IMR-90 (cell line): ENCODE measurements at regions not wholly inside any gene's neighbourhood (a gene's known extent, or its start where the extent isn't known, plus 50 kb on each side); places are given as distances from the start of the nearest gene placed in this dataset.

Experiments
- ATAC-seq: fragments of 200-7000 bp; cut with Tn5 transposase; 2 replicates; pipeline ENCODE4 v1.9.1; 2020; ENCODE audit warnings: low read depth, mild to moderate bottlenecking, moderate library complexity
- BruUV-seq: library from RNA; stranded (reverse); fragments of 400-500 nt; replicated peaks from 2 replicates; lab custom pipeline; 2021; lab: Mats Ljungman, UMichigan
- CTCF ChIA-PET: fragments of 300-600 bp; formaldehyde crosslinking; extraction: SDS; loops from one replicate; lab custom pipeline; 2021; ENCODE audit warnings: antibody characterized with exemption; lab: Yijun Ruan, JAX
- POLR2A ChIA-PET: fragments of 300-600 bp; sonication (Branson Sonifier 250); formaldehyde crosslinking; loops from one replicate; lab custom pipeline; 2022; ENCODE audit warnings: antibody characterized with exemption; ENCODE audit not compliant: unreplicated experiment; lab: Charles Lee
- DNase-seq: peaks from one replicate; pipeline ENCODE4 v3.0.0; 2013
- H2AFZ ChIP-seq: replicated peaks from 2 replicates; pipeline ENCODE3; 2013; ENCODE audit warnings: low read length, mild to moderate bottlenecking; ENCODE audit not compliant: poor library complexity
- H2AK5ac ChIP-seq: 2 replicates; pipeline ENCODE4 v1.6.1; 2013; ENCODE audit warnings: low read depth, low read length, inconsistent platforms
- H2AK9ac ChIP-seq: replicated peaks from 2 replicates; pipeline ENCODE3; 2013; ENCODE audit warnings: mild to moderate bottlenecking, low read depth, low read length, moderate library complexity; ENCODE audit not compliant: poor library complexity
- H2BK120ac ChIP-seq: 2 replicates; pipeline ENCODE4 v1.6.1; 2013; ENCODE audit warnings: low read depth, low read length, inconsistent platforms
- H2BK15ac ChIP-seq: 3 replicates; pipeline ENCODE4 v1.6.1; 2013; ENCODE audit warnings: low read depth, low read length, inconsistent platforms
- H2BK20ac ChIP-seq: 2 replicates; pipeline ENCODE4 v1.6.1; 2013; ENCODE audit warnings: low read depth, mild to moderate bottlenecking, inconsistent platforms, low read length, moderate library complexity
- H2BK5ac ChIP-seq: 2 replicates; pipeline ENCODE4 v1.6.1; 2013; ENCODE audit warnings: mild to moderate bottlenecking, low read depth, low read length, inconsistent platforms; ENCODE audit not compliant: poor library complexity, severe bottlenecking
- H3K14ac ChIP-seq: replicated peaks from 2 replicates; pipeline ENCODE4 v1.6.1; 2013; ENCODE audit warnings: low read depth, low read length, inconsistent platforms
- H3K18ac ChIP-seq: 2 replicates; pipeline ENCODE4 v1.6.1; 2013; ENCODE audit warnings: low read depth, low read length, control low read depth
- H3K23ac ChIP-seq: 2 replicates; pipeline ENCODE4 v1.6.1; 2013; ENCODE audit warnings: low read depth, low read length, inconsistent platforms
- H3K27ac ChIP-seq: 2 replicates; pipeline ENCODE4 v1.5.1; 2013; ENCODE audit warnings: mild to moderate bottlenecking, control low read depth, low read length; ENCODE audit not compliant: insufficient read depth
- H3K27me3 ChIP-seq: 2 replicates; pipeline ENCODE4 v1.6.1; 2013; ENCODE audit warnings: low read length; ENCODE audit not compliant: control insufficient read depth, insufficient read depth
- H3K36me3 ChIP-seq: 2 replicates; pipeline ENCODE4 v1.6.1; 2013; ENCODE audit warnings: low read length, mixed read lengths; ENCODE audit not compliant: control insufficient read depth, insufficient read depth
- H3K4ac ChIP-seq: 2 replicates; pipeline ENCODE4 v1.6.1; 2013; ENCODE audit warnings: low read depth, low read length, inconsistent platforms
- H3K4me1 ChIP-seq: 2 replicates; pipeline ENCODE4 v1.6.1; 2013; ENCODE audit warnings: low read length, mixed read lengths; ENCODE audit not compliant: control insufficient read depth, insufficient read depth
- H3K4me2 ChIP-seq: 2 replicates; pipeline ENCODE4 v1.6.1; 2013; ENCODE audit warnings: low read depth, mild to moderate bottlenecking, control low read depth, low read length, moderate library complexity
- H3K4me3 ChIP-seq: 2 replicates; pipeline ENCODE4 v1.5.1; 2013; ENCODE audit warnings: low read depth, mild to moderate bottlenecking, control low read depth, low read length, moderate library complexity; ENCODE audit not compliant: insufficient read depth
- H3K56ac ChIP-seq: 2 replicates; pipeline ENCODE4 v1.6.1; 2013; ENCODE audit warnings: low read length, inconsistent platforms; ENCODE audit not compliant: insufficient read depth; ENCODE audit errors: extremely low read depth
- H3K79me1 ChIP-seq, 2 experiments: 2 replicates each; pipeline ENCODE4 v1.6.1; 2013; ENCODE audit warnings: low read length in 2 of 2, inconsistent platforms in 1 of 2, low read depth in 1 of 2
- H3K9ac ChIP-seq: 2 replicates; pipeline ENCODE4 v1.6.1; 2013; ENCODE audit warnings: low read depth, low read length, control low read depth
- H3K9me1 ChIP-seq: 2 replicates; pipeline ENCODE4 v1.6.1; 2013; ENCODE audit warnings: low read length, inconsistent platforms; ENCODE audit not compliant: insufficient read depth
- H3K9me3 ChIP-seq: 2 replicates; pipeline ENCODE4 v1.6.1; 2013; ENCODE audit warnings: low read length; ENCODE audit not compliant: control insufficient read depth, insufficient read depth
- H4K20me1 ChIP-seq: 2 replicates; pipeline ENCODE4 v1.6.1; 2013; ENCODE audit warnings: low read length, inconsistent platforms; ENCODE audit not compliant: insufficient read depth
- H4K5ac ChIP-seq: 2 replicates; pipeline ENCODE4 v1.6.1; 2013; ENCODE audit warnings: mild to moderate bottlenecking, low read depth, low read length, control low read depth
- H4K8ac ChIP-seq, 2 experiments: 2 replicates each; pipeline ENCODE4 v1.6.1; 2013; ENCODE audit warnings: low read depth in 2 of 2, low read length in 2 of 2, control low read depth in 1 of 2, inconsistent platforms in 1 of 2
- H4K91ac ChIP-seq: 2 replicates; pipeline ENCODE4 v1.6.1; 2013; ENCODE audit warnings: low read depth, low read length, inconsistent platforms; ENCODE audit not compliant: insufficient read depth
- BHLHE40 ChIP-seq: fragments of 150-350 bp; IDR thresholded peaks from 2 replicates; pipeline ENCODE4 v1.6.1; 2016; ENCODE audit warnings: mild to moderate bottlenecking, low read depth, low read length
- CEBPB ChIP-seq: IDR thresholded peaks from 2 replicates; pipeline ENCODE4 v1.6.1; 2012; ENCODE audit warnings: low read depth, low read length, improper control_type of control experiment
- CHD1 ChIP-seq: IDR thresholded peaks from 2 replicates; pipeline ENCODE4 v1.6.1; 2012; ENCODE audit warnings: low read depth, low read length, improper control_type of control experiment
- MXI1 ChIP-seq: IDR thresholded peaks from 2 replicates; pipeline ENCODE4 v1.6.1; 2012; ENCODE audit warnings: low read depth, mild to moderate bottlenecking, low read length, moderate library complexity, borderline replicate concordance
- NFE2L2 ChIP-seq: fragments of 150-350 bp; IDR thresholded peaks from 2 replicates; pipeline ENCODE4 v1.6.1; 2016; ENCODE audit warnings: low read depth, mild to moderate bottlenecking, low read length
- POLR2A ChIP-seq: IDR thresholded peaks from 2 replicates; pipeline ENCODE4 v1.6.1; 2012; ENCODE audit warnings: mild to moderate bottlenecking, low read depth, low read length
- RFX5 ChIP-seq: IDR thresholded peaks from 2 replicates; pipeline ENCODE4 v1.8.0; 2012; ENCODE audit warnings: low read depth, mild to moderate bottlenecking, low read length, moderate library complexity
- WGBS, 2 experiments: methylation state at CpG; one replicate each; pipeline versions ENCODE4 v1.1.5 to v1.1.7; 2013; ENCODE audit warnings: missing lambda C conversion rate in 2 of 2; ENCODE audit not compliant: insufficient read length in 1 of 2; ENCODE audit errors: extremely low coverage in 2 of 2; 5-methylcytosine and 5-hydroxymethylcytosine counted together
- dilution Hi-C: fragments of 300-500 bp; cut with HindIII; formaldehyde crosslinking; loops from one replicate; pipeline ENCODE4 v1.14.3; 2018; ENCODE audit warnings: low sequenced_read_pairs; ENCODE audit not compliant: unreplicated experiment
- in situ Hi-C: fragments of 300-500 bp; cut with MboI; formaldehyde crosslinking; loops from 3 replicates; pipeline ENCODE4 v1.14.3; 2019; ENCODE audit warnings: low sequenced_read_pairs, inconsistent platforms, mixed read lengths
- intact Hi-C: fragments of 100-400 bp; cut with micrococcal nuclease; formaldehyde crosslinking; loops from 2 replicates; pipeline ENCODE4 v1.10.0; 2022
- TF ChIP-seq, protein P1 (sequence below): conservative IDR thresholded peaks from 2 replicates; pipeline ENCODE4 v1.5.1; 2012; ENCODE audit warnings: mild to moderate bottlenecking, low read depth, low read length, improper control_type of control experiment
- TF ChIP-seq, protein P2 (sequence below): fragments of 150-350 bp; IDR thresholded peaks from 2 replicates; pipeline ENCODE4 v1.6.1; 2017; ENCODE audit warnings: mild to moderate bottlenecking, antibody characterized with exemption, low read length, low read depth

DNA sequence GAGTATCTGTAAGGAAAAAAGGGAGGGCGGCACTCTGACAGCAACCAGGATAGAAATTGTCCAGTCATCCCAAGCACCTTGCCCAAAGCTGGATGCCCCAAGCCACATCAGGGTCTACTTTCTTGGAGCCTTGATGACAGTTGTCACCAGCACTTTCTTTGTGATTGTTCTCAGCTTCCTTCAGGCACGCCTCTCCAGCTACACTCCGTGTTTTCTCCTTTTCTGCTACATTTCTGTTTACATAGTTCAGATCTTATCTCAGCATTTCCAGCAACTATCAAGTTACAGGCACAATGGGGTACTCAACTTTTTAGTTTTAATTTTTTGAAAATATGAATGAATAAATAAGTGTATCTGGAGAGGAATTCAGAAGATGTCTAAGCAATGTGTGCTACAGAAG is 115.3 kb upstream of the CELF4 start:
- no peak overlapping the region for H3K4ac ChIP-seq
- in situ Hi-C loops (loop anchor here (10.0 kb wide), 1 partner anchor 56 kb away; no protein-coding TSS in a partner anchor), dilution Hi-C loops (no loop called here), intact Hi-C loops (no loop called here)
- no peak overlapping the region for H3K27ac ChIP-seq
- WGBS, 2 experiments, result no CpG with 5 or more reads among the region's 3 CpGs
- no peak overlapping the region for H3K14ac ChIP-seq
- H3K9me3 ChIP-seq, result peaks cover 12% of the 10 kb centered on the region
- no peaks in the 10 kb centered on the region for H3K9me1 ChIP-seq
- POLR2A ChIA-PET, result no interaction called here
- no peak overlapping the region for H3K23ac ChIP-seq
- H2BK5ac ChIP-seq, result no peak overlapping the region
- no peak overlapping the region for H3K56ac ChIP-seq
- H4K5ac ChIP-seq, result no peak overlapping the region
- no peak overlapping the region for H2BK15ac ChIP-seq
- H4K91ac ChIP-seq, result no peak overlapping the region
- no peak overlapping the region for H2AK9ac ChIP-seq
- no peaks in the 10 kb centered on the region for H4K20me1 ChIP-seq
- H2BK20ac ChIP-seq, result no peak overlapping the region
- TF ChIP-seq, protein P1, sequence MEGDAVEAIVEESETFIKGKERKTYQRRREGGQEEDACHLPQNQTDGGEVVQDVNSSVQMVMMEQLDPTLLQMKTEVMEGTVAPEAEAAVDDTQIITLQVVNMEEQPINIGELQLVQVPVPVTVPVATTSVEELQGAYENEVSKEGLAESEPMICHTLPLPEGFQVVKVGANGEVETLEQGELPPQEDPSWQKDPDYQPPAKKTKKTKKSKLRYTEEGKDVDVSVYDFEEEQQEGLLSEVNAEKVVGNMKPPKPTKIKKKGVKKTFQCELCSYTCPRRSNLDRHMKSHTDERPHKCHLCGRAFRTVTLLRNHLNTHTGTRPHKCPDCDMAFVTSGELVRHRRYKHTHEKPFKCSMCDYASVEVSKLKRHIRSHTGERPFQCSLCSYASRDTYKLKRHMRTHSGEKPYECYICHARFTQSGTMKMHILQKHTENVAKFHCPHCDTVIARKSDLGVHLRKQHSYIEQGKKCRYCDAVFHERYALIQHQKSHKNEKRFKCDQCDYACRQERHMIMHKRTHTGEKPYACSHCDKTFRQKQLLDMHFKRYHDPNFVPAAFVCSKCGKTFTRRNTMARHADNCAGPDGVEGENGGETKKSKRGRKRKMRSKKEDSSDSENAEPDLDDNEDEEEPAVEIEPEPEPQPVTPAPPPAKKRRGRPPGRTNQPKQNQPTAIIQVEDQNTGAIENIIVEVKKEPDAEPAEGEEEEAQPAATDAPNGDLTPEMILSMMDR, result no peak
- TF ChIP-seq BHLHE40 (no peak), RFX5 (no peak), POLR2A (no peak), CHD1 (no peak), NFE2L2 (no peak), CEBPB (no peak), MXI1 (no peak)
- TF ChIP-seq, protein P2, sequence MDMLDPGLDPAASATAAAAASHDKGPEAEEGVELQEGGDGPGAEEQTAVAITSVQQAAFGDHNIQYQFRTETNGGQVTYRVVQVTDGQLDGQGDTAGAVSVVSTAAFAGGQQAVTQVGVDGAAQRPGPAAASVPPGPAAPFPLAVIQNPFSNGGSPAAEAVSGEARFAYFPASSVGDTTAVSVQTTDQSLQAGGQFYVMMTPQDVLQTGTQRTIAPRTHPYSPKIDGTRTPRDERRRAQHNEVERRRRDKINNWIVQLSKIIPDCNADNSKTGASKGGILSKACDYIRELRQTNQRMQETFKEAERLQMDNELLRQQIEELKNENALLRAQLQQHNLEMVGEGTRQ, result no peak
- H3K36me3 ChIP-seq, result no peaks in the 10 kb centered on the region
- no peaks in the 10 kb centered on the region for H3K27me3 ChIP-seq
- H3K4me2 ChIP-seq, result no peak overlapping the region
- no peak overlapping the region for H2BK120ac ChIP-seq
- CTCF ChIA-PET, result no interaction called here
- H2AK5ac ChIP-seq, result no peak overlapping the region
- H3K18ac ChIP-seq, result no peak overlapping the region
- no peak for DNase-seq
- H4K8ac ChIP-seq, result no peak overlapping the region
- H3K9ac ChIP-seq, result no peak overlapping the region
- no peak overlapping the region for H3K4me3 ChIP-seq
- no peak for ATAC-seq
- no TSS peak for BruUV-seq
- no peaks in the 10 kb centered on the region for H3K79me1 ChIP-seq
- no peak overlapping the region for H2AFZ ChIP-seq
- H3K4me1 ChIP-seq, result no peaks in the 10 kb centered on the region
